GM18867 (cell line): ENCODE measurements at regions not wholly inside any gene's neighbourhood (a gene's known extent, or its start where the extent isn't known, plus 50 kb on each side); places are given as distances from the start of the nearest gene placed in this dataset.

Experiments used
- ATAC-seq: cut with Tn5 transposase; IDR thresholded peaks from one replicate; pipeline ENCODE4 v1.9.1; 2021; ENCODE audit warnings: mild to moderate bottlenecking, moderate library complexity; ENCODE audit not compliant: unreplicated experiment

DNA sequence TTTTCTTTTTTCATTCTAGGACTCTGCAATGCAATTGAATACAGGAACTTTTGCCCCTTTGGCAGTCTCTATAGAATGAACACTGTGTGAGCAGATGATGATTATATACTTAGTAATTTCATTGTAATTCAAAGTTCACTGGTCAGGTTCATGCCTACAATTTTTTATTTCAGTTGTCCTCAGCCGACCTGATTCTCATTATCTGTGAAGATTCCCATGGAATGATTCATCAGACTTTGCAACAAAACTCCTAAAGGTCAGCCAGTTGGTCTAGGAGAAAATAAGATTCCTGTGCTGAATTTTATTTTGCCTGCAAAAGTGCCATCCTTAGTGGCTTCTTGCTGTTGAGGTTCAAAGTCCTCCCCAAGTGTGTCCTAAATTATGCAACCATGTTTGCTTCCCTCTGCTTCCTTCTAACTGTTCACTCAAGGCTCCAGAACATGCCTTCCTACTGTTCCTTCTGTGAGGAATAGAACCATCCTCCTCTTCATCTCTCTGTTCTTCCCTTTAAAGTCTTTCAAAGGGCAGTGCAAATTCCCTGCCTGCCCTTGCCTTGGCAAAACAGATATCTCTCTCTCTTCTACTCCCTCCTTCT, 194.2 kb upstream of the CNR1 start:
- no peak for ATAC-seq

DNA sequence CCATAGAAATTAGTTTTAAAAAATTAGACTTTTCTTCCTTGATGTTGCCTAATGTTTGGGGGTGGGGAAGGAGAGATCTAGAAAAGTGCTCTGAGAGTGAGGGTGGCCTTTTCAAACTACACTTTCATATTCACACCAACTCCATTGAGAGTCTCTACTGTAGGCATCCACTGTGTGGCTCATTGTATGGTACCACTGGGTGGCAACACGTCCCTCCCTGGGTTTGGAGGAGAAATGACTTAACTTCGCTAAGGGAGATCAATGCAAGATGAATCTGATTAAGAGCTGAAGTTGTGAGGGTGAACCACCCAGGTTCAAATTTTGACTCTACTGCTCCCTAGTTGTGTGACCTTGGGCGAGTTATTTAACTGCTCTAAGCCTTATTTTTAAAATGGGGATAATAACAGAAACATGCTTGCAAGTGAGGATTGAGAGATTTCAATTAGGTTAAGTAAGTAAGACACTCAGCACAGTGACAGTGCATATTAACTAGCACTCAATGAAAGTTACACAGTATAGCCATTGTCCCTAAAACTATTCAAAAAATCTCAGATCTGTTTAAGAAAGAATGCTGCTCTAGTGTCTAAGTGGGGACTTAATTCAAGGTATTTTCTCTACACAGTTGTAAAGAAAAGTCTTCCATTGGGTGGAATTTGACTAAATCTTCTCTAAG, 193.5 kb upstream of the CNR1 start:
- ATAC-seq = no peak

DNA sequence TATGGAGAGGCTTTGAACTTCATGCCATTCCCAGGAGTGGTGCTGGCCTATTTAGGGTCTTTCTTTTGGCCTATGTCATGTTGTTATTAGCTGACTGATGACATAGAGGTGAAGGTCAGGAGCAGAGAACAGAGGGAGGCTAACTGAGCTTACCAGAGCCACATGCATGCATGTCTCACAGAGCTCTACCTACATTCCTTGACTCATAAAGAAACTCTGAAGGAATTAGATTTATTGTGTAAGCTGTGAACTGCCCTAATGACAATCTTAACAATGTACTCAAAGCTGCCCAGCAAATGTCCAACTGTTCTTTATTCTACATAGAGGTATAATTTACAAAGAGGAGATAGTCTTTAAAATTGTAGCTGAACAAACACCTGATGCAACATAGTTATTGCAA, 192.7 kb upstream of the CNR1 start:
- no peak for ATAC-seq

DNA sequence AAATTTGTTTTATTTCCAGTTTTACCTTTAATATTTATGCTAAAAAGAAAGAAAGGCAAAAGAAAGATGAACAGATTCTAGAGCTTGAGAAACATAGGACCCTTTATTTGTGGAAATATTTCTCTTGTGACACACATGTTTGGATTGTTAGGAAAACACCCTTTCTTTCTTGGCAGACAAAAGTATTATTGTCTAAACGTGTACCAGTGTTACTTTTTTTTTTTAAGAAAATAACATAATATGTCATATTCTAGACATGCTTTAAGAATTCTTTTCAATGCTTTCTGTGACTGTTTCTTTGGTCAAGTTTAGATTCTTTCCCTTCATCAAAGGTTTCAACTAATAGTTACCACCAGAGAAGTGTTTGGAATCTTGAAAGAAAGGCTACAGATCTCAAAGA, 183.4 kb upstream of the CNR1 start:
- ATAC-seq = no peak

DNA sequence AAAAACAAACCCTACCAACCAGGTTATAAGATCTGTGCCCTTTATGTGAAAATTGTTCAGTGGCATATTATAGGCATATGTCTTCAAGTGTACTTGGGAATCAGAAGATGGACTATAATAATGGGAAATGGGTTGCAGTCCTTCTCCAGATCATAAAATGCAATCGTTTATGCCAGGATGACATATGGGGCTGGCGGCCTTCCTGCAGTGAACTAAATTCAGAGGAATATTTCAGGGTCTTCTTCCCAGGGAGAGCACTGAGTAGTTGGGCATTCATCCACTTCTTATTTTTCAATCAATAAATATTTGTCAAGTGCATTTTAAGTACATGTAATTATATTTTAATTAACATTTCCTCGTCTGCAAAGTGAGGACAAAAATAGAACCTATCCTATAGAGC, 176.2 kb upstream of the CNR1 start:
- ATAC-seq = no peak

DNA sequence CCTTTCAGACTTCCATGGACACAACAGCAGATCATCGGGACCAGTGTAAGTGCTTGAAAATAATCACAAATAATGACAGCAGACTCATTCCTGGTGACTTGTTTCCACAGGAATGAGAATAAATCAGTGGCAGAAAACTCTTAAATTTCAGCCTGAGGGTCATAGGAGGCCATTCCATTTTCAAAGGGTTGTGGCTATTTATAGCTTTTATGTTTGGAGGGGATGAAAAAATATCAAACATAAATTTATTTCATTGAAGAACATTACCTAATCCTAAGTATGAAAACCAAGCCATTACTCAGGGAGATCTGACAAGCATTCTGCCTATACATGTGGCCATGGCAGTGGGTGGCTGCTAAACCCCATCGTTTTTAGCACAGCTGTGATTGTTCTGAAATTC, 173.6 kb upstream of the CNR1 start:
- ATAC-seq = no peak

DNA sequence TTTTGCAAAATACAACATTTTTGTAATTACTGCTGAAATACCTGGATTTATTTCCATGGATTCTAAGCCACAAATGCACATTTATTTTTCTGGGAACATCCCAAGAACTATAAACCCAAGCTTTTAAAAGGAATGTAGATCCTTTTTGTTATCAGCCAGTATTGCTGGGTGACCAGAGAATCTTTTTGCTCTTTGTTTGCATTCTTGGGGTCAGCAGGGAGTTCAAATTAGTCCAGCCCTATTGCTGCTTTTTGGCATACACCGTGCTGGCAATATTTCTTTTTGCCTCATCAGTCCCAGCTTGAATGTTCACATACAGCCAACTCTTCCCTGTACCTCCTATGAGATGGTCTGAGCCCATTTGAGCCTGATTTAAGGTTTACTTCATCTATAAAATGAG, 155.2 kb upstream of the CNR1 start:
- no peak for ATAC-seq

DNA sequence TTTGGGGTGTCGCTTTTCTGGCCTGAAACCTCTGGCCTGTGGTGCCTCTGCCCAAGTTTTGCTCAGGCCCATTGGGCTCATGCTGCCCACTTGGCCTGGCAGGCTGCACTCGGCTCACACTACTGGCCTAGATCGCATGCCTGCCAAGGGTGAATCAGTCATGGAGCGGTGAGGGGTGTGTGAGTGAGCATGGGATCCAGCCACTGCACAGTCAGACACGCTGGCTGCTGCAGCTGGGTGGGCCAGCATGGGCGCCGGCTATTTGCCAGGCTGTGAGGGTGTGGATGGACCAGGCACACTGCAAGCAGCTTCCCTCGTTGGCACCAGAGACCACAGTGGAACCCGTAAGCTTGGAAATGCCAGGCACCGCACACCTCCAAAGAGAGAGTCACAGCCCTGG, 145.4 kb upstream of the CNR1 start:
- no peak for ATAC-seq

DNA sequence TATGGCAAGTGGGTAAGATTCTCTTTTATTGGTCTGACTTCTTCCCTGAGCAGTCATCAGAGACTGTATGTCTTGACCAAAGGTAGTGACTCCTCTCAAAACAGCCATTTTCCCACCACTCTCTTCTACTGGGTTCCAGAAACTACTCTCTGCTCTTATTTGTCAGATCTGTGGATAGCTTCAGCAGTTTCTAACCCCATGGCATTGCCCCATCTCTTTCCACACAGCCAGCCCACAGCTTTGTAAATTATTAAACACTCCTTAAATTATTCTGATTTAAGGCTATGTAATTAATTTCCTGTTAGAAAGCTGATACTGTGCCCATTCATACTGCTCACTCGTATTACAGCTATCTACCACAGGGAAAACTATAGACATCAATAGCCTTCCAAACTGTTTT, 138.4 kb upstream of the CNR1 start:
- ATAC-seq = no peak

DNA sequence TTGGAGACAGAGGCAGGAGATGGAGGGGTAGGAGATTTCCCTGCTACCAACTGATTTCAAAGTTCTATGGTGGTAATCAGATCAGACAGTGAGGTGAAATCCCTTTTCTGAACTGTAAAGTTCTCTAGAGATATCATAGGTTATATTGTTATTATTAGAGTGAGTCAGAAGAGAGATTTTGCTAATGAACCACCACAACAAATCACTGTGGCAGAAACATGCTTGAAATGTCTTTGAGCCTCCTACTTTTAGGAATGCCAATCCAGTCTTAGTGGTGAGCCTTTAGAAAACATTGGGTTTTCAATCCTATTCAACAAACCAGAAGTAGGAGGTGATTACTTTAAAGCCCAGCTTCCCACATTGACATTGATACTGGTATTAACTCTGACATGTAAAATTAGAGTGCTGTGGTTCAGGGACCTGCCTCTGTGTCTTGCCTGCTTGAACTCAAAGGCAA, 136.7 kb upstream of the CNR1 start:
- ATAC-seq = no peak

DNA sequence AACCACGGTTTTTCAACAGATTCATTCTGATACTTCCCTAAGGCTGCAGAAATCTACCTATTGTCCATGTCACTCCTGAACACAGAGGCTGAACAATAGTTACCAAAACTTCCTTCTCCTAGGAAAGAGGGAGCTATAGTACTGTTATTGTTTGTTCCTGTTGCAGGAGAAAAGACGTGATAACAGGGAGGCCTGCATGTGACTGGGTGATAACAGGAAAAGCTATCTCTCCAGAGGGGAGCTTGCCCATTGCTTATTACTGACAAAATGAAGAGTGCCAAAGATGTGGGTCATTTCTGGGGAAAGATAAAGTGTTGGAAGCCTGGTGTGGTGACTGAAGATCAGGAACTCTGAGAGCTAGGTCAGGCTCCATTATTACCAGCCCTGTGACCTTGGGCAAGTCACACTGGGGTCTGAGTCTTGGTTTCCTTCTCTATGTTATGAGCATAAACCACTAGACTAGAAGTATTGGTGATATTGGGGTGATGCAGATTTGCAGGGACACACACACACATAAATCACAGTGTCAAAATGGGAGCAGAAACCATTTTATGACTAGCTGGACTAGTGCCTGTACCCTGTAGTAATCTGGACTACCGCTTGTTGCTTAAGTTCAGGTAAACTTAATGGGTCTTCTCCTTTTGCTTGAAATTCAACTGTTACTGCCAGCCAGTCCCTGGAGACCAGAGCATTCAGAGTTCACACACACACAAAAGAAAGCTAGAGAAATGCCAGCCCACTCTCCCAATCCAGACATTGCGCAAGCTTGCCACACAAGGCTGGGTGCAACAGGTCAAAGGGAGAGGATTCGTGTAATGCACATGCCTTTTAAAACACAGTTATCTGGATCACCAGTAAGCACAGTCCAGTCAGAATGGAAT, 136.0 kb upstream of the CNR1 start:
- ATAC-seq = no peak

DNA sequence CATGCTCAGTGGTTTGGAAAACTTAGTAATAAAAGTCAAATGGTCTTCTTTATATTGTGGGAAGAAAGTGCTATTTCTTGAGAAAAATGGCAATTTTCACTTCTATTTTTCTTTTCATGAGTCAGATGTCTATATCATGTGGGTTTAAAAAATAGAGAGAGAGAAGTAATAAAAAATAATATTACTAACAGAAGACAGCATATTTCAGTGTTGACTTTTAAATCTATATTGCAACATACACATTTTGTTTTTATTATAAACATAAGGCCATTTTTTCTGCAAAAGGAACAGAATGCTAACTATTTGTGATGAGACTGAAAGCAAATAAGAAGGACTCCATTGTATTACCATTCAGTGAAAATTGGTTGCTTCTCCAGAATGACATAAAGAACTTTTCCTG, 135.1 kb upstream of the CNR1 start:
- ATAC-seq = no peak

DNA sequence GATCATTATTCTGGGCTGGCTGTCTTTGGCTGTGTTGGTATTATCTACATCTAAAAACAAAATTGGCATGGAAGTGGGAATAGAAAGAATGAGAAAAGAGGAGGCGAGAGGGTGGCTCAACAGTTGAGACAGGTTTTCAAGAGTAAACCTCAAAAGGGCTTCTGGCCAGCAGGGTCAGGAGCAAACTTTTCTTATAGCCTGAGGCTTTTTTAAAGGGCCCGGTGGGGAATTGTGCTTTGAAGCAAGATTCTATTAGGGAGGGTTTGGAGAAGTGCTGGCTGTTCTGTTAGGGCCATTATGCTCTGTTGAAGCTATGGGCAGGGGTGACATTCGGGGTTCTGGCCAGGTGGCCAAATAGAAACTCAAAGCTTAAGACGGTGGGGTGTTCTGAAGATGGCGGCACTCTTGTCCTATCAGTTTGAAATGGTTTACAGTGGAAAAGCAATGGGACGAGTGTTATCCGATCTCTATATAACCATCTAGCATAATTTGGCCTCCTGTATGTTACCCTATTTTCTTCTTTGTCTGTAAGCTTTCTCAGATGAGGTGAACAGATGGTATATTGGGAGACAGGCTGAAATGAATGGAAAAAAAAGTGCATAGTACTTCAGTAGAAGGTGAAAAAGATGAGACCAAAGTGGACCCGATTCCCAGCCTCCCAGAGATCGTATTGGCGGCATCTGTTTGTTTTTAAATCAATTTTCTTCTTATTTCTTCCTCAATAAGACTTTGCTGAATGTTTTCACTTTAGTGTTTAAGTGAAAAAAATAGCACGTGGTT, 132.1 kb upstream of the CNR1 start:
- no peak for ATAC-seq

DNA sequence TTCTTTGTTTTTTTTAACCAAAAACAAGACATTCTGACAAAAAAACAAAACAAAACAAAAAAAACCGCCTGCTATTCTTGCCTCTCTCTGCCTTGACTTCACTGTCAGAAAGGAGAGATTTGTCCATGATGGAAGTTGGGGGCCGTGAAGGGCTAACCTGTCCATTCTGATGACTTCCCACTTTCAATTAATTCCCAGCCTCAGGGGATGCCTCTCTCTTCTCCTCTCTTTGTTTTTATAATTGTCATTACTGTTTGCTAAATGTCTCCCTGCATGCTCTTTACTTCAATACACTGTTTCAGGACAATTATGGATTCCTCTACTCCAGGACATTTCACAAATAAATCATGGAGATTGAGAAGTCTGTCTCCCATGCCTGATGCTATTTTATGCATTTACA, 130.5 kb upstream of the CNR1 start:
- ATAC-seq = no peak

DNA sequence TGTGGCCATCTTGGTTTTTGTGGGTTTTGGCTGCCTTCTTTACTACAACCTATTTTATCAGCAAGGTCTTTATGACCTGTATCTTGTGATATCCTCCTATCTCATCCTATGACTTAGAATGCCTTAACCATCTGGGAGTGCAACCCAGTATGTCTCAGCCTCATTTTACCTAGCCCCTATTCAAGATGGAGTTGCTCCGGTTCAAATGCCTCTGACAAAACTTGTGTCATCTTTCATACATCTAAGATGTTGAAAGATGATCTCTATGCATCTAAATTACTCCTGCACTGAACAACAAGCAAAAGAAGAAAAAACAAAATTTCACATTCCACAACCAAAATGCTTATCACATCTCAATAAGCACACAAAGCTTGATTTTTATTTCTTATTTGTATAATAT, 129.5 kb upstream of the CNR1 start:
- ATAC-seq = no peak

DNA sequence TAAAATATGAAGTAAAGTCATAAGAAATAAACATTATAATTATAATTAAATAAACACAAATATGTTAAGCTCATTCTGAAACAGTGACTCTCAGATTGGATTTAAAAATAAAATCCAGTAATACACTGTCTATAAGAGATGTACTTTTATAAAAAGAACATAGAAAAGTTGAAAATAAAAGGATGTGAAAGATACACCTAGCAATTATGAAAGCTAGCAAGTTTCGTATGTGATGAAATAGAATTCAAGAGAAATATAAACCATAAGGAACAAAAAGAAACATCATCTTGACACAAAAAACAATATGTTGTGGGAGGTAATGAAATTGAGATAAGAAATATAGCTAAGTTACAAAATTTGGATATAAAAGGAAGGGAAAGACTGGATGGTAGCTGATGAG, 128.6 kb upstream of the CNR1 start:
- ATAC-seq = no peak

DNA sequence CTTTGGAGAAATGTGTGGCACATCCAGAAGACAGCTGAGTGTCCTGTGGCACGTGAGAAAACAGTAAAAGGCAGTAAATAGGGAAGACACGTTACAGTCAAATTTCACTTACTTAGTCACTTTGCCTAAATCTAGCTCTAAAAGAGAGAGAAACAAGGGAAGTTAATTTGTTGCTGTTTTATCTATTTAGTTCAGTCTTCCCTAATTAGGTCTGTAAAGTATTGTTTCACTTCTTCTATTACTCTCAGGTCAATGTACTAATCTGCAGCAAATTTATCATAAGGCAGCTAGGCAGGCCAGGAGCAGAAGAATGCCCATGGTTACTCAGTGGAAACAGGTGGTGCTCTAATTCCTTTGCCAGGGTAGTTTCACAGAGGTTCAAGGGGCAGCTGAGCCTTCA, 124.3 kb upstream of the CNR1 start:
- no peak for ATAC-seq

DNA sequence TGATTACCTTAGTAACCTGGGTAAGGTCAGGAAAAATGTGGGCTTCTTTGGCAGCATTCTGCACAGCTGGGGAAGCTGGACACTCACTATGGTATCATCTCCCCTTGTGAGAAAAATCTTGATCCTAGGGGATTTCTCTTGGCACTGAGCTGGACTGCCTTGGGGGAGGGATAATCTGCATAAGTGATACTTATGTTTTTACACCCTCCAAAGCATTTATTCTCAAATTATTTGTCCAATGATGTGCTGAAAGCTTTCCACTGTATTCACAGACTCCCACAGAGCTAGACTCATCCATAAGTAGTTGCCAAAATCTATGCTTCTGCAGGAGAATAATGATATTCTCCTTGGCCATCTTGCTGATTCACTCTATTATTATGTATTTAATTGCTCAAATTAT, 121.5 kb upstream of the CNR1 start:
- no peak for ATAC-seq

DNA sequence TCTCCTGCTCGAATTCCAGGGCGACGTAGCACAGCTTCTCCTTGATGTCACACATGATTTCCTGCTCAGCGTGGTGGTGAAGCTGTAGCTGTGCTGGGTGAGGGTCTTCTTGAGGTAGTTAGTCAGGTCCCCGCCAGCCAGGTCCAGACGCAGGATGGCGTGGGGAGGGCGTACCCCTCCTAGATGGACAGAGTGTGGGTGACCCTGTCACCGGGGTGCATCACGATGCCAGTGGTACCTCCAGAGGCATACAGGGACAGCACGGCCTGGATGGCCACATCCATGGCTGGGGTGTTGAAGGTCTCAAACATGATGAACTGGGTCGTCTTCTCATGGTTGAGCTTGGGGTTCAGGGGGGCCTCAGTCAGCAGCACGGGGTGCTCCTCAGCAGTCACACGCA, 110.2 kb upstream of the CNR1 start:
- ATAC-seq = no peak

DNA sequence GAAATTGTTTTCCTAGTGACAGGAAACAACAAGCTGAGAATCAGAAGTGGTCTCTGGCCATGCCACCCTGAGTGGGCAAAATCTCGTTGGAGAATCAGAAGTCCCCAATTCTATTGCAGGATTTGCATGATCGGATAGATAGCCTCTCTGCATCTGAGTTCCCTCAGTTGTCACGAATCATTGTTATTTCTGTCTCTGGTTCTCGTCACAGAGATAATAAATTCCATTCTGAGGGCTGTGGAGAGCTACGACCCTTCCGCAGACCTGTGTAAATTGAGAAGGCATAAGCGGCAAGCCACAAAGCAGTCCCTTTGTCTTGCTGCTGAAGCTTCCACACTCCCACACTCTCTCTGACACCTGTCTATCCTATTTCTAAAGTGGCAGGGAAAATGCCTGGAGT, 102.4 kb upstream of the CNR1 start:
- no peak for ATAC-seq

DNA sequence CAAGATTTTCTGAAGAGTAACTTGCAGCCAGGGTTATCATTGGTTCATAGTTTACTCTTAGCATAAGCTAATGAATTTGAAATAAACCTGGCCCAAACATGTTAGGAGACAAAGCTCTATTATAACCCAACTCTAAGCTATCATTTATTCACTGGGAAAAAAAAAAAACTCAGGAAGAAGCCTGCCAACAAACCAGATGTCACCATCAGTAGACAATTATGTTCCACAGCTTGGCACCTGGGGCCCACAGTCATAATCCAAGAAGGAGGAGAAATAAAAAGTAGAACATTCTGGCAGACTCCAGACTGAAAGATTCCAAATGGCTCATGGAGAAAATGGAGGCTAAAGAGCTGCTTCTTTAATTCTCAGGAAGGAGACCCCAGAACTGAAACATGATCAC, 100.0 kb upstream of the CNR1 start:
- no peak for ATAC-seq
